ENCODE measurements at regions not wholly inside any gene's neighbourhood (a gene's known extent, or its start where the extent isn't known, plus 50 kb on each side); places are given as distances from the start of the nearest gene placed in this dataset.

DNA sequence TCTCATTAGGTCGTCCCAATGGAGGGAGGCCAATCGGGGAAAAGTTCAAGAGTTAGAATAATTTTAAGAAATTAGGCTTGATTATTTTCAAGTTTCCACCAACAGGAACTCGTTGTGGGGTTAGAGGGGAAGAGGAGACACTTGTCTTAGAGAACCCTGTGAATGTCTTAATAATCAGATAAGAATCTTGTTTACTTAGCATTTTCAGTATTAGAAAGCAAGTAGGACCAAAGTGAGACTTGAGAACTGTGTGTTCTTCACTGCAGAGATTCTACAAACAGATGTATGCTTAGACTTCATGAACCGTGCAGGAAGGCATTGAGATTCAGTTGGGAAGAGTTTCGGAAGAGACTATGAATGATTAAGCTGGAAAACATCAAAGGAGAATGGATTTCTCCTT lies 69.0 kb upstream of the HMHB1 start:
- TF ChIP-seq, protein P1, sequence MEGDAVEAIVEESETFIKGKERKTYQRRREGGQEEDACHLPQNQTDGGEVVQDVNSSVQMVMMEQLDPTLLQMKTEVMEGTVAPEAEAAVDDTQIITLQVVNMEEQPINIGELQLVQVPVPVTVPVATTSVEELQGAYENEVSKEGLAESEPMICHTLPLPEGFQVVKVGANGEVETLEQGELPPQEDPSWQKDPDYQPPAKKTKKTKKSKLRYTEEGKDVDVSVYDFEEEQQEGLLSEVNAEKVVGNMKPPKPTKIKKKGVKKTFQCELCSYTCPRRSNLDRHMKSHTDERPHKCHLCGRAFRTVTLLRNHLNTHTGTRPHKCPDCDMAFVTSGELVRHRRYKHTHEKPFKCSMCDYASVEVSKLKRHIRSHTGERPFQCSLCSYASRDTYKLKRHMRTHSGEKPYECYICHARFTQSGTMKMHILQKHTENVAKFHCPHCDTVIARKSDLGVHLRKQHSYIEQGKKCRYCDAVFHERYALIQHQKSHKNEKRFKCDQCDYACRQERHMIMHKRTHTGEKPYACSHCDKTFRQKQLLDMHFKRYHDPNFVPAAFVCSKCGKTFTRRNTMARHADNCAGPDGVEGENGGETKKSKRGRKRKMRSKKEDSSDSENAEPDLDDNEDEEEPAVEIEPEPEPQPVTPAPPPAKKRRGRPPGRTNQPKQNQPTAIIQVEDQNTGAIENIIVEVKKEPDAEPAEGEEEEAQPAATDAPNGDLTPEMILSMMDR (IDR thresholded peaks at IDR 0.05): no peak
- WGBS (ENCODE audit: insufficient coverage): 90% methylated on average over 2 of the region's 5 CpGs
- no peak overlapping the region for H3K27ac Mint-ChIP-seq
- Histone ChIP-seq H3K9ac (ENCODE audit: insufficient read depth, low read length, poor library complexity, severe bottlenecking) (no peak overlapping the region), H2AFZ (ENCODE audit: insufficient read depth, low read depth, low read length, poor library complexity, severe bottlenecking) (no peak overlapping the region), H3K9me3 (replicated peaks in 1 of 2; ENCODE audit: control insufficient read depth in 1 of 2, insufficient read depth in 1 of 2, low read length in 2 of 2) (no peaks in the 10 kb centered on the region), H3K79me2 (ENCODE audit: insufficient read depth, low read length) (no peaks in the 10 kb centered on the region), H4K20me1 (ENCODE audit: insufficient read depth, low read length) (no peaks in the 10 kb centered on the region), H3K36me3 (replicated peaks in 1 of 2; ENCODE audit: control insufficient read depth in 1 of 2, insufficient read depth in 2 of 2, low read length in 2 of 2) (no peaks in the 10 kb centered on the region), H3K4me2 (replicated peaks; ENCODE audit: extremely low read depth, low read length, poor library complexity, severe bottlenecking) (no peak overlapping the region), H3K27me3 (ENCODE audit: control insufficient read depth in 2 of 2, insufficient read depth in 2 of 2, low read length in 2 of 2) (no peaks in the 10 kb centered on the region), H3K4me1 (ENCODE audit: control insufficient read depth in 1 of 2, insufficient read depth in 2 of 2, low read length in 2 of 2) (peaks cover 10 to 15% of the 10 kb centered on the region in 2 donors), H3K27ac (ENCODE audit: low read depth in 1 of 2, low read length in 2 of 2) (no peak overlapping the region), H3K4me3 (replicated peaks in 1 of 3; ENCODE audit: low read depth in 2 of 3, low read length in 3 of 3) (no peak overlapping the region)
- intact Hi-C loops (cut with micrococcal nuclease): no loop called here
- H3K9me3 Mint-ChIP-seq: peaks cover 0 to 6% (median 2%) of the 10 kb centered on the region in 7 donors
- no peaks in the 10 kb centered on the region for H3K36me3 Mint-ChIP-seq
- H3K4me3 Mint-ChIP-seq: no peak overlapping the region
- peaks cover 11% of the 10 kb centered on the region for H3K4me1 Mint-ChIP-seq
- no peak for DNase-seq
- peaks cover 0 to 2% (median 2%) of the 10 kb centered on the region in 3 donors for H3K27me3 Mint-ChIP-seq (ENCODE audit: low read depth in 3 of 3)

DNA sequence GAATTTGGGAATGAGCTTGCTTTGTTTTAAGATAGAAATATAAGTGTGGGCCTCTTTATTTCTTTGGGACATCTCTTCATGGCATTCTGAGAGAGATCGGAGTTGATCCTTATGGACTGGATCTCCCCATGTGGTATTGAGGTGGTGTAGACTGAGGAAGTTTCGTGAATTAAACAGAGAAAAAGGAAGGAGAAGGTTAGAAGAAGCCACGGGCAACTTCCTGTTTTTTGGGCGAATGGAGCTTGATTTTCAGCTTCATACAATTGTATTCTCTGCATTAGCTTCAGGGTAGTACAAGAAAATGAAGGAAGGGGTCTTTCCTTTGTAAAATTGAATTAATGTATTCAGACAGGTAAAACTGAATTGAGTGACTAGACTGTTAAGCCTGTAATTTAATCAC lies 70.5 kb upstream of the HMHB1 start:
- Histone ChIP-seq H3K4me3 (replicated peaks in 1 of 3; ENCODE audit: low read depth in 2 of 3, low read length in 3 of 3) (peak overlapping the region in 1 of 3 experiments; percentile 45), H3K9ac (ENCODE audit: insufficient read depth, low read length, poor library complexity, severe bottlenecking) (no peak overlapping the region), H3K4me1 (ENCODE audit: control insufficient read depth in 1 of 2, insufficient read depth in 2 of 2, low read length in 2 of 2) (peaks cover 10 to 15% of the 10 kb centered on the region in 2 donors), H3K9me3 (replicated peaks in 1 of 2; ENCODE audit: control insufficient read depth in 1 of 2, insufficient read depth in 1 of 2, low read length in 2 of 2) (no peaks in the 10 kb centered on the region), H3K79me2 (ENCODE audit: insufficient read depth, low read length) (no peaks in the 10 kb centered on the region), H3K4me2 (replicated peaks; ENCODE audit: extremely low read depth, low read length, poor library complexity, severe bottlenecking) (peak overlapping the region; percentile 42), H4K20me1 (ENCODE audit: insufficient read depth, low read length) (no peaks in the 10 kb centered on the region), H3K27ac (ENCODE audit: low read depth in 1 of 2, low read length in 2 of 2) (peak overlapping the region in 1 of 2 donors; percentile 3), H2AFZ (ENCODE audit: insufficient read depth, low read depth, low read length, poor library complexity, severe bottlenecking) (peak overlapping the region; percentile 20), H3K36me3 (replicated peaks in 1 of 2; ENCODE audit: control insufficient read depth in 1 of 2, insufficient read depth in 2 of 2, low read length in 2 of 2) (no peaks in the 10 kb centered on the region), H3K27me3 (ENCODE audit: control insufficient read depth in 2 of 2, insufficient read depth in 2 of 2, low read length in 2 of 2) (no peaks in the 10 kb centered on the region)
- Mint-ChIP-seq H3K27me3 (ENCODE audit: low read depth in 3 of 3) (peaks cover 0 to 2% (median under 1%) of the 10 kb centered on the region in 3 donors), H3K36me3 (no peaks in the 10 kb centered on the region), H3K9me3 (peaks cover 0 to 3% (median 0%) of the 10 kb centered on the region in 7 donors), H3K27ac (peak overlapping the region in 4 of 7 donors; percentile 13 to 72 (median 34)), H3K4me3 (peak overlapping the region in 1 of 2 donors; percentile 67), H3K4me1 (peaks cover 11% of the 10 kb centered on the region)
- peak; percentile 35 to 64 (median 44) for DNase-seq
- TF ChIP-seq, protein P1 (IDR thresholded peaks at IDR 0.05): no peak
- intact Hi-C loops (cut with micrococcal nuclease): no loop called here
- WGBS (ENCODE audit: insufficient coverage): 0% methylated on average over 1 of the region's 4 CpGs
